Fibroblast of lung (primary cell): ENCODE measurements at regions not wholly inside any gene's neighbourhood (a gene's known extent, or its start where the extent isn't known, plus 50 kb on each side); places are given as distances from the start of the nearest gene placed in this dataset.

Experiments used
- CTCF ChIP-seq, 2 donors: IDR thresholded peaks in 1 of 2; conservative IDR thresholded peaks in 1 of 2; 1 replicate in 1 of 2; 2 replicates in 1 of 2; pipeline ENCODE4 v1.5.1; 2011 to 2012; ENCODE audit warnings: low read length in 2 of 2, control low read depth in 1 of 2, inconsistent platforms in 1 of 2, low read depth in 1 of 2, mild to moderate bottlenecking in 1 of 2
- EZH2 ChIP-seq: IDR thresholded peaks from 2 replicates; pipeline ENCODE4 v1.5.1; 2012; ENCODE audit warnings: low read length, control low read depth, mild to moderate bottlenecking; ENCODE audit errors: missing control alignments

DNA sequence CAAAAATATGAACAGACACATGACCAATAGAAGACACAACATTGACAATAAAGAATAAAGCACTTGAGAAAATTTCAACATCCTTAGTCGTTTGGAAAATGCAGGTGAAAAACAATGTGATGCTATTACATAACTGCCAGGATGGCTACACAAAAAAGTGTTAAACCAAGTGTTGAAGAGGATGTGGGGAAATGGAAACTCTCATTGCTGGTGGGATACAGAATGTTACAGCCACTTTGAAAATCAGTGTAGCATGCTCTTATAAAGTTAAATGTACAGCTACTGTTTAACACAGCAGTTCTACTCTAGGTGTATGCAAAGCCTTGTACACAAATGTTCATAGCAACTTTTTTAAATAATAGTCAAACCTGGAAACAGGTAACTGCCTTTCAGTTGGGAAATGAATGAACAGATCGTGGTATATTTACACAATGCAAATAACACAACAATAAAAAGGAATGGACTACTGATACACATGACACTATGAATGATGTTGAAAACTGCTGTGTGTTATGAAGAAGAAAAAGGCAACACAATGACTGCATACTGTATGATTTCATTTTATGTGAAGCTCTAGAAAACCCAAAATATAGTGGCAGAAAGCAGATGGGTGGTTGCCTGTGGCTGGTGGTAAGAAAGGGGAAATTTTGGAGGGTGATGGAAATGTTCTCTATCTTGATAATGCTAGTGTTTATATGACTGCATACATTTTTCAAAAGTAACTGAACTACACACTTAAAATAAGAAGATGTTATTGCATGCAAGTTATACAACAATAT is 102.2 kb upstream of the VIPR2 start:
- TF ChIP-seq CTCF (conservative IDR thresholded peaks at IDR 0.05 in 1 of 2, IDR thresholded peaks at IDR 0.05 in 1 of 2; ENCODE audit: low read depth in 1 of 2, low read length in 2 of 2) (no peak), EZH2 (no peak)
